WI38 (cell line): ENCODE measurements at regions not wholly inside any gene's neighbourhood (a gene's known extent, or its start where the extent isn't known, plus 50 kb on each side); places are given as distances from the start of the nearest gene placed in this dataset.
"Not testable (repeated sequence)": the region's sequence is repeated elsewhere in the genome, so short reads cannot be mapped to it uniquely, and the experiment has no call there.

ENCODE experiments used
- H3K4me3 ChIP-seq: 2 replicates; pipeline ENCODE4 v1.5.1; 2011; ENCODE audit warnings: low read depth, mild to moderate bottlenecking, control low read depth, low read length
- CTCF ChIP-seq: IDR thresholded peaks from 2 replicates; pipeline ENCODE4 v1.5.1; 2012; ENCODE audit warnings: low read depth, mild to moderate bottlenecking, control low read depth, low read length

GRCh38 chr2:242085941-242086621, 216.6 kb downstream of the RTP5 start:
- H3K4me3 ChIP-seq = no peak overlapping the region
- no peak for TF ChIP-seq CTCF

- H3K4me3 ChIP-seq = peak overlapping the region; percentile 76
Observed at GRCh38 chr2:242088044-242088443, 218.5 kb downstream of the RTP5 start.

DNA sequence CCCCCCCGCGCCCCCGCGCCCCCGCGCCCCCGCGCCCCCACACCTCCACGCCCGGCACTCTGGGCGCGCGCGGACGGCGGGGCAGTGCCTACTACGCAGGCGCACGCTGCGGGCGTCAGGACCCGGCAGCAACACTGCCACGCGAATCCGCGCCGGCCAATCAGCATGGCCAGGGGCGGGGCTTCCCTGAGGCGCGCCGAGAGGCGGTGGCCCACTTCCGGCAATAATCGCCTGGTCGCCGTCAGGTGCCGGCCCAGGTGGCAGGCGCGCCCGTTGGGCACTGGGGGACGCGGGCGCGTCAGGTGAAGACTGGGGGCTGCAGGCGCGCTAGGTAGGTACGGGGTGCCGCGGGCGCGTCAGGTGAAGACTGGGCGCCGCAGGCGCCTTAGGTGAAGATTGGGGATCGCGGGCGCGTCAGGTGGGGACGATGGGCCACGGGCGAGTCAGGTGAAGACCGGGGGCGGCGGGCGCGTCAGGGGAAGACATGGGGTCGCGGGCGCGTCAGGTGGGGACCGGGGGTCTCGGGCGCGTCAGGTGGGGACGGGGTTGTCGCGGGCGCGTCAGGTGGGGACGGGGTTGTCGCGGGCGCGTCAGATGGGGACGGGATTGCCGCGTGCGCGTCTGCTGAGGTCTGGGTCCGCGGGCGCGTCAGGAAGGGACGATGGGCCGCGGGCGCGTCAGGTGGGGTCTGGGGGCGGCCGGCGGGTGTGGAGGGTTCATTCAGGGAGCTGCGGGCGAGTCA, 219.1 kb downstream of the RTP5 start:
- H3K4me3 ChIP-seq = peak overlapping the region; percentile 76
- TF ChIP-seq CTCF = no peak

DNA sequence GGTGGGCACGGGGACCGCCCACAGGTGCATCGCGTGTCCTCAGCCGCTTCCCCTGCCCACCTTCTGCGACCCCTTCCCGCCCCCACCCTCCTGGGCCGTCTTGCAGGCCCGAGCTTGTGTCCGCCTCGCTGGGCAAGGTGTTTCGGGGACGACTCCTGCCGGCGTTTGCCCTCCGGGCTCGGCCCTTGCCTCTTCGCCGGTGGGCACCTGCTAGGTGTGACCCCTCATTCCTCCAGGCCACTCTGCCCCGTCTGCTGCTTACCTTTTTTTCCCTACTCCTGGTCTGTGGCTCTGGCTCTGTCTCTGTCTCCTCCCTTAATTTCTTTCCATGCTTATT, 219.7 kb downstream of the RTP5 start:
- H3K4me3 ChIP-seq = peak overlapping the region; percentile 76

GRCh38 chr2:242097278-242097677, 227.7 kb downstream of the RTP5 start:
- H3K4me3 ChIP-seq = not testable (repeated sequence)

DNA sequence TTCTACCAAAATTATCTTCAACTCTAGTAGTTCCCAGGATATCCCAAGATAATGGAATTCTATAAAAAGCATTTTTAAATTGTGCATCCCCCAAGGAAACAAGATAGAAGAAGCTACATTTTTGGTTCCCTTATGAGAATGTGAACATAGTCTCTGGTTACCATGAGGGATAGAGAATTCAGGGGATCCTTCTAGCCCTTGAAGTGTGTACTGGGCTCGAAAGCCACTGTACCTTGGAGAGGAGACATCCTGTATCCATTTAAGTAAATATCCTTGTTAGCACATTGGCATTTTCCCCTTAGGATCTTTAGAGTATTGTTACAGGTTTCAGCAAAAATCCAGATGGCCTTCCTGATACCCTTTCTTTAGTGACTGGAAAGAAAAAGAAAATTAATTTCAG, 228.5 kb downstream of the RTP5 start:
- no peak overlapping the region for H3K4me3 ChIP-seq
- no peak for TF ChIP-seq CTCF

DNA sequence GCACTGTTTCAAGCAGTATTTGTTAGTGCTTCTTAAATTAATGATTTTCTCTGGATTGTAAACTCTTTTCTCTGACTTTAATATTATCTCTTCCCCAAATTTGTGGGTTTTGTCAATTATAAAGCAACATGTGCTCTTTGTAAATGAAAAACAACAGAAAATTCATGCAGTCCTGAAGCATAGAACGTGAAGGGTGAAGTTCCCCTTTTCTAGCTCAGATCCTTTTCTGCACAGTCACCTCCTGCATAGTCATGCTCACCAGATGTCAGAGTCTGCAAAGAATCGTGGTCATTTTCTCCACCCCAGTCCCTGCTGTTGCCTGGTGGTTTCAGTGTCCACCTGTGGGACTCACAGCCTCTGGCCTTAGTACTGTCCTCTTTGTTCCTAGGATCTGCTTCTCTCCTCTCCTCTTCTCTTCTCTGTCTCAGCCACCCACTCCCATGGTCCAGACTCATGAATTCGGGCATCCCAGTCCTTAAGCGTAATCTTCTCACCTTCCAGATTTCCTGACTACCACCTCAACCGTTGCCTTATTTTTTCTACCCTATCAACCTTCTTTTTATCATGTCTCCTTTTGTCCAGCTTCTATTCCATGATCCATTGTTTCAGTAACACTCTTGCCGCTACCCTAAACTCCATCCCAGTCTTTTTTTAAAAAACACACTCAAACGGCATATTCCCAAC, 229.1 kb downstream of the RTP5 start:
- TF ChIP-seq CTCF = no peak
- H3K4me3 ChIP-seq = no peak overlapping the region

- not testable (repeated sequence) for H3K4me3 ChIP-seq
Observed at GRCh38 chr2:242103093-242103492, 233.6 kb downstream of the RTP5 start.

GRCh38 chr2:242104202-242104956, 234.8 kb downstream of the RTP5 start:
- not testable (repeated sequence) for H3K4me3 ChIP-seq

GRCh38 chr2:242107065-242107464, 237.5 kb downstream of the RTP5 start:
- not testable (repeated sequence) for H3K4me3 ChIP-seq

- H3K4me3 ChIP-seq = not testable (repeated sequence)
Observed at GRCh38 chr2:242108797-242109500, 239.4 kb downstream of the RTP5 start.

DNA sequence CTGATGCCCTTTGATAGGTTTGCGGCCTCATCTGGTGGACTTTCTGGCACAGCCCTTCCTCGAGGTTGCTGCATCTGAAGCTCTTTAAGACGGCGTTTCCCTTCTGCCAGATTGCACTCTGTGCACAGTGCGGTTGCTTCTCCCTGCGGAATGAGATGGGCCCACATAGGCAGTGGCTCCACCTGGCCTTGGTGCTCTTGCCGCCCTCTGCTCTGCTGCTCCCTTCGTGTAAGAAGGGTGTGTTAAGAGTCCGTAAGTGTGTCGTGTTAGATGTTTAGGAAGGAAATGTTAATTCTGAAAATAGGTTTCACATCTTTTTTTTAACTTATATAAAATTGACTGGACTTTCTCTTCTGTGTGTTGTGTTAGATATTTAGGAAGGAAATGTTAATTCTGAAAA, 240.3 kb downstream of the RTP5 start:
- not testable (repeated sequence) for H3K4me3 ChIP-seq

GRCh38 chr2:242111954-242112353, 242.4 kb downstream of the RTP5 start:
- H3K4me3 ChIP-seq = not testable (repeated sequence)

DNA sequence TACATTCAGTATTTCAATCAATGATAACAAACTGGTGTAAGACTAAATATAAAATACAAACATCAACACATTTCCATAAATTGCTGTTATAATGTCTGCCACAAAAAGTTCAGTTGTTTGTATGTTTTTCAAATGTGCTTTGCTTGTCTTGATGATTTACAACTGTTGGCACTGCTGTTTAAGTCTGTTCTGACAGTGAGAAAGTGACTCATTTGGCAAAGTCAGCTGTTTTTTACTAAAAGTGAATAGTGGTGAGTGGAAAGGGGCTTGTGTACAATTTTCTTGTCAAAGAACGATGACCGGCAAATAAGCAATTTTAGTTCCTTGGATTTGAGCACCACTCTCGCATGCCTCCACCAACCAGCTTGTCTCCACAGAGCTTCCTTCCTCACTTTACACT, 244.0 kb downstream of the RTP5 start:
- H3K4me3 ChIP-seq = not testable (repeated sequence)
